ENCODE measurements at regions not wholly inside any gene's neighbourhood (a gene's known extent, or its start where the extent isn't known, plus 50 kb on each side); places are given as distances from the start of the nearest gene placed in this dataset.

- no peak for TF ChIP-seq CTCF (IDR thresholded peaks at IDR 0.05; ENCODE audit: insufficient read depth, low read length, severe bottlenecking)
- FAIRE-seq: no peak
- peak; percentile 28 for DNase-seq (ENCODE audit: low read depth)
Measured at GRCh38 chr14:84403585-84403984, 1126.4 kb upstream of the FLRT2 start.

DNA sequence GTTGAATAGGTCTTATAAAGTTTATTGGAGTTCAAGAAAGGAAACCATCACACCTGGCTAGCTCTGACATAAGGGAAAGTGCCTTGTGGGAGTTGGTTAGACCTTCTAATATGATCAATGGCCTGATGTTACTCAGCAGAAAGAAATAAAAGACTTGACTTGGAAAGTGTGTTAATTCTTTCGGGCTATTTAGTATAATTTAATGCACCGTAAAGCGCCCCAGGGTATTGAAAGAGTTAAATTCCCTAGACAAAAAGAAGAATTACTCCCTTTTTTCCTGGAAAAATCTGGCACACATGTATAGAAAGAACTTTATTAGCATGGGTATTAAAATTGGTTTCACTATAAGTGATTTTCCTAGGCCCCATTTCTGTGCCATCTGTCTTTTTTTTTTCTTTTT is 1125.7 kb upstream of the FLRT2 start:
- TF ChIP-seq CTCF (IDR thresholded peaks at IDR 0.05; ENCODE audit: insufficient read depth, low read length, severe bottlenecking): no peak
- Histone ChIP-seq H3K36me3 (ENCODE audit: control insufficient read depth, insufficient read depth, low read length) (no peaks in the 10 kb centered on the region), H3K27me3 (ENCODE audit: control insufficient read depth, insufficient read depth, low read length) (no peaks in the 10 kb centered on the region), H3K4me3 (ENCODE audit: low read depth, low read length) (no peak overlapping the region)
- no peak for DNase-seq (ENCODE audit: low read depth)
- FAIRE-seq: no peak

More at GRCh38 chr14:84403585-84403984, 1126.4 kb upstream of the FLRT2 start:
- Histone ChIP-seq H3K27me3 (ENCODE audit: control insufficient read depth, insufficient read depth, low read length) (no peaks in the 10 kb centered on the region), H3K36me3 (ENCODE audit: control insufficient read depth, insufficient read depth, low read length) (no peaks in the 10 kb centered on the region), H3K4me3 (ENCODE audit: low read depth, low read length) (no peak overlapping the region)

GRCh38 chr14:84409435-84409834 is 1120.5 kb upstream of the FLRT2 start:
- peak; percentile 28 for DNase-seq (ENCODE audit: low read depth)
- no peak for TF ChIP-seq CTCF (IDR thresholded peaks at IDR 0.05; ENCODE audit: insufficient read depth, low read length, severe bottlenecking)
- H3K36me3 ChIP-seq (ENCODE audit: control insufficient read depth, insufficient read depth, low read length): no peaks in the 10 kb centered on the region
- no peak for FAIRE-seq
- H3K4me3 ChIP-seq (ENCODE audit: low read depth, low read length): no peak overlapping the region
- no peaks in the 10 kb centered on the region for H3K27me3 ChIP-seq (ENCODE audit: control insufficient read depth, insufficient read depth, low read length)

DNA sequence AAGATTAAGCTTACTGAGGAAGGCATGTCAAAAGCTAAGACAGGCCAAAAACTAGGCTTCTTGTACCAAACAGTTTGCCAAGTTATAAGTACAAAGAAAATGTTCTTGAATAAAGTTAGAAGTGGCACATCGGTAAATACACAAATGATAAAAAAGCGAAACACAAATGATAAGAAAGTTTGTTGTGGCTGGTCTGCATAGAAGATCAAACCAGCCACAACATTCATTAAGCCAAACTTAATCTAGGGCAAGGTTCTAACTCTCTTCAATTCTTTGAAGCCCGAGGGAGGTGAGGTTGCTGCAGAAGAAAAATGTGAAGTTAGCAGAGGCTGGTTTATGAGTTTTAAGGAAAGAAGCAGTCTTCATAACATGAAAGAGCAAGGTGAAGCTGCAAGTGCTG is 1119.6 kb upstream of the FLRT2 start:
- no peak for TF ChIP-seq CTCF (IDR thresholded peaks at IDR 0.05; ENCODE audit: insufficient read depth, low read length, severe bottlenecking)
- Histone ChIP-seq H3K4me3 (ENCODE audit: low read depth, low read length) (no peak overlapping the region), H3K36me3 (ENCODE audit: control insufficient read depth, insufficient read depth, low read length) (no peaks in the 10 kb centered on the region), H3K27me3 (ENCODE audit: control insufficient read depth, insufficient read depth, low read length) (no peaks in the 10 kb centered on the region)
- DNase-seq (ENCODE audit: low read depth) (no peak), FAIRE-seq (no peak)

DNA sequence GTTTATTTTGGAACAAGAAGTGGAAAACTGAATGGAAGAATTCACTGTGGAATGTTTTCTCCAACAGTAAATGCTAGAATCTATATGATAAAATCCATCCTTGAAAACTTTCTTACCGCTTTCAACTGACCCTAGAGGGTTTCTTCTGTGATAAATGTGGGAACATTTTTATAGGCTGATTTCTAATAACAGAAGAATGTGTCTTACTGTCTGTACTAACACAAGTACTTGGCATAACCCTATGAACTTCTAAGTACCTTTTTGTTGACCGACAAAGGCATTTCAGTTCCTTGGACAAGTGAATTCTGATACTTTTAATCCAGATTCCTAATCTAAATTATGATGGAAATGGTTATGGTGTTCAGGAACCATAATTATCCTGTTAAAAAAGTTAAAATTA is 1109.7 kb upstream of the FLRT2 start:
- DNase-seq (ENCODE audit: low read depth) (no peak), FAIRE-seq (no peak)
- Histone ChIP-seq H3K4me3 (ENCODE audit: low read depth, low read length) (no peak overlapping the region), H3K27me3 (ENCODE audit: control insufficient read depth, insufficient read depth, low read length) (no peaks in the 10 kb centered on the region), H3K36me3 (ENCODE audit: control insufficient read depth, insufficient read depth, low read length) (no peaks in the 10 kb centered on the region)
- TF ChIP-seq CTCF (IDR thresholded peaks at IDR 0.05; ENCODE audit: insufficient read depth, low read length, severe bottlenecking): no peak

DNA sequence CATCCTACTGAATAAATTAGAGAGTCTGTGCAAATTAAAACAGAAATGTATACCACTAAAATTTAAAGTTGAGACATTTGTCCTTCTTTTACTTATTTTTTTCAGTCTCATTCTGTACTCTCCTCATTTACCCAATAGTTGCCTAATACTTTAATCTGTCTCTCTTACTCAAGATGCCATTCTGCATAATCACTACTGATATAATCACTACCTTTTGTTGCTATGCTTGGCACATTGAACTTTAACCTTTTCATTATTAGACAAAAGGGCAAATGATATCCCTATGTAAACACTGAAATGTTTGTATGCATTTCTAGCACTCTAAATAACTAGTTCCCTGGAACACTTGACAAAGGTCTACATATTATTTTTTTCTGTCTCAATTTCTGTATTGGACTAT is 1108.3 kb upstream of the FLRT2 start:
- no peak for FAIRE-seq

More for the DNA sequence above, 1108.3 kb upstream of the FLRT2 start:
- no peaks in the 10 kb centered on the region for H3K36me3 ChIP-seq (ENCODE audit: control insufficient read depth, insufficient read depth, low read length)
- no peak for TF ChIP-seq CTCF (IDR thresholded peaks at IDR 0.05; ENCODE audit: insufficient read depth, low read length, severe bottlenecking)
- H3K4me3 ChIP-seq (ENCODE audit: low read depth, low read length): no peak overlapping the region
- H3K27me3 ChIP-seq (ENCODE audit: control insufficient read depth, insufficient read depth, low read length): no peaks in the 10 kb centered on the region
- peak; percentile 62 for DNase-seq (ENCODE audit: low read depth)
